GM12872 (cell line): ENCODE measurements at regions not wholly inside any gene's neighbourhood (a gene's known extent, or its start where the extent isn't known, plus 50 kb on each side); places are given as distances from the start of the nearest gene placed in this dataset.

Experiments used
- CTCF ChIP-seq: IDR thresholded peaks from 3 replicates; pipeline ENCODE4 v1.5.1; 2011; ENCODE audit warnings: low read depth, mild to moderate bottlenecking, low read length, moderate library complexity; ENCODE audit not compliant: insufficient read depth

DNA sequence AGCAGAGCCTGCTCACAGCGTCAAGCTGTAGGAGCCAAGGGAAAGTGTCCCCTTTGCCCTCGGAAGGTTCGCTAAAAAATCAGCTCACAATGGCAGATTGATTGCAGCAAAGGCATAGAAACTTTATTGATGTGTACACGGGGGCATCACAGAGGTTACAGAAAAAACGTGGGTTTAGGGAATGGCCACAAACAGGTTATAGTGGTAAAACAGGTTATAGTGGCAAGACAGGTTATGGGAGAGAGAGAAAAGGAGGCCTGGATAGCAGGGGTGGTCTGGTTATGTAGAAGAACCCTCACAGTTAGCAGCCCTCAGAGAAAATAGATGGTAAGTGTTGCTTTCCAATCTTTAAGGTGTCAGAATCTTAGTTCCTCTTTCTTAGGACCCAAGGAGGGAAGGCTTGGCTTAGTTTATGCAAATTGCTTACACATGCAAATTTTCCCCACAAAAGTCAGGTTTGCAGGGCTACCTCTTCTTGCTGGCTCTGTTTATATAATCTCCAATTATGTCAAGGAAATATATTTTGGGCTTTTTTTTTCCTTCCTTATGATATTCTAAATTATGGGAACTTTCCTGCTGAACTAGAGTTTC is 113.7 kb downstream of the BMP15 start:
- TF ChIP-seq CTCF: no peak

GRCh38 chrX:51026862-51027261 is 116.3 kb downstream of the BMP15 start:
- TF ChIP-seq CTCF: no peak

GRCh38 chrX:51035746-51036145 is 125.2 kb downstream of the BMP15 start:
- TF ChIP-seq CTCF: no peak

DNA sequence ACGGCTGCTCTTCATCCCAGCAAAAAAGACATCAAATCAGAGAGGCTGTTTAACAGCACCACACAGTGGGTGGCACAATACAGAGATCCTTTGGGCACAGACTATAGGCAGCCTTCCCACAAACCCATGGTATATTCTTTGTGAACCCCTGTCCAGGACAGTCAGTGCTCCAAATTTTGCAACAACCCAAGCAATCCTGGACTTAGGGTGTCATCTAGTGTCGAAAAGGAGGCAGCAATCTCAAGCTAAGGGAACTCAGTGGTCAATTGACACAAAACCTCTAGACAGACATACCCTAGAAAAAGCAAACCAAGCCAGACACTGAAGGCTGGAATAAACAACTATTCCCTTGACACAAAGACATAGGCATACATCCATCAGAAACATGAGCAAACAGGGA is 137.4 kb downstream of the BMP15 start:
- TF ChIP-seq CTCF: peak; percentile 14; the same call in 1 of the 3 replicates

DNA sequence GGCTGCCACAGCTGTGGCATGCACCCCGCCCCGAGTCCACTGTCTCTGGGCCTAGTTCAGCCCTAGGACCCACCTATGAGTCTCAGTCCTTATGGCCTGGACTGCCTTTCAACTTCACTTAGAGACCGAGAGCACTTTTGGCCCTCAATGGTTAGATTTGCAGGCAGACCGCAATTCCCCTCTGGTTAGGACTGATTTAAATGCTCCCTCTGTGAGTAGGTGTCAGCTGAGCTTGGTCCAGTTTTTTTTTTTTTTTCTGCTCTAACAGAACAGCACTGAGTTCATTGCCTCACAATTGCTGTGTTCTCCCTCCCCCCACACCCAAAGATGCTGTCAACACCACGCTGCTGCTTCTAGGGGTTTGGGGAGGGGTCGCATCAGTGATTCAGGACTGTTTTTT is 143.2 kb downstream of the BMP15 start:
- no peak for TF ChIP-seq CTCF

DNA sequence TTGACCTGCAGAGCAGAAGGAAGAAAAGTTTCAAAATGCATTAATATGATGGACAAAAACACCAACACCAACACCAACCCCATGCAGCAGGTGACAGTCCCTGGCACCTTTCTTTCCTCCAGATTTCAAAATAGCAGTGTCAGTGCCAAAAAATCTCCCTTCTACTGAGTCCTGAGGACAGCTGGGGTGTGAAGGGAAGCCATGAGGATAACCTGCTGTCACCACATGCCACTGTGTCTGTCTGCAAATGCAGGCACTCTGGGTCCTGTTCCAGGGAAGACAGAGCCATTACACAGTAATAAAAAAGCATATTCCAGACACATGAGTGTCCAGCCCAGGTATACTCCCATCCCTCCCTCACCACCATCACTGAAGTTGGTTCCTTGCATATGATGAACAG is 187.5 kb downstream of the BMP15 start:
- TF ChIP-seq CTCF: no peak

DNA sequence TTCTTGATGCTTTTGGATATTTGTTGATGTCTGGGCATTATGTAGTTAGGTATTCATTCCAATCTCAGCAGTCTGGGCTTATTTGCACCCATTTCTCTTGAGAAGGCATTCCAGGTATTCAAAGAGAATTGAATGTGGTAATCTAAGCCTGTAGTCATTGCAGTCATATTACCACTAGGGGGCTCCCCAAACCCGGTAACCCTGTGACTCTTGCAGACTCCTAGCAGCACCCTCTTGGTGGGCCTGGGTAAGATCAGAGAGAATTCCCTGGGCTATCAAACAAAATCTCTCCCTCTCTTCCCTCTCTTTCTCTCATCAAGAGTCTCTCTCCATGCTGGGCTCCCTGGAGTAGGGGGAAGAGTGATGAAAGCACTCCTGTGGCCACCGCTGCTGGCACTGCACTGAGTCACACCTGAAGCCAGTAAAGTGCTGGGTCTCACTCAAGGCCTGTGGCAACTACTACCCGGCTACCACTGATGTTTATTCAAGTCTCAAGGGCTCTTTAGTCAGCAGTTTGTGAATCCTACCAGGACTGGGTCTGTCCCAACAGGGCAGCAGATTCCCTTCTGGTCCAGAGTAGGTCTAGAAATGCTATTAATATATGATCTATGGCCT is 187.7 kb upstream of the NUDT10 start:
- TF ChIP-seq CTCF: peak; percentile 69
